T-helper 2 cell treated with Interferon-gamma antibody and Interleukin-4, amounts not matched to agents 5 μg/mL and 100 μg/mL, for 36 hours (primary cell): ENCODE measurements at regions not wholly inside any gene's neighbourhood (a gene's known extent, or its start where the extent isn't known, plus 50 kb on each side); places are given as distances from the start of the nearest gene placed in this dataset.
"Not testable (repeated sequence)": the region's sequence is repeated elsewhere in the genome, so short reads cannot be mapped to it uniquely, and the experiment has no call there.

Experiments used
- DNase-seq: peaks from one replicate; pipeline ENCODE4 v3.0.0; 2021; ENCODE audit warnings: low spot score
- H3K27ac Mint-ChIP-seq: one replicate; pipeline ENCODE4 v1.8.0; 2021; ENCODE audit warnings: mild to moderate bottlenecking, mixed read lengths
- H3K27me3 Mint-ChIP-seq: one replicate; pipeline ENCODE4 v1.8.0; 2021; ENCODE audit warnings: low read depth, mixed read lengths
- H3K36me3 Mint-ChIP-seq: one replicate; pipeline ENCODE4 v1.8.0; 2021; ENCODE audit warnings: low read depth, mixed read lengths
- H3K4me1 Mint-ChIP-seq: one replicate; pipeline ENCODE4 v1.8.0; 2021; ENCODE audit warnings: low read depth, mixed read lengths
- H3K4me3 Mint-ChIP-seq: one replicate; pipeline ENCODE4 v1.8.0; 2022; ENCODE audit warnings: mild to moderate bottlenecking, moderate library complexity, mixed read lengths
- H3K9me3 Mint-ChIP-seq: one replicate; pipeline ENCODE4 v1.8.0; 2021; ENCODE audit warnings: mixed read lengths

- H3K36me3 Mint-ChIP-seq: no peaks in the 10 kb centered on the region
- no peak overlapping the region for H3K27ac Mint-ChIP-seq
- H3K9me3 Mint-ChIP-seq: peaks cover 13% of the 10 kb centered on the region
- H3K4me3 Mint-ChIP-seq: no peak overlapping the region
- H3K4me1 Mint-ChIP-seq: no peaks in the 10 kb centered on the region
- peaks cover 6% of the 10 kb centered on the region for H3K27me3 Mint-ChIP-seq
- DNase-seq: no peak
Observed at GRCh38 chr3:18195836-18196235, 229.3 kb downstream of the SATB1 start.

DNA sequence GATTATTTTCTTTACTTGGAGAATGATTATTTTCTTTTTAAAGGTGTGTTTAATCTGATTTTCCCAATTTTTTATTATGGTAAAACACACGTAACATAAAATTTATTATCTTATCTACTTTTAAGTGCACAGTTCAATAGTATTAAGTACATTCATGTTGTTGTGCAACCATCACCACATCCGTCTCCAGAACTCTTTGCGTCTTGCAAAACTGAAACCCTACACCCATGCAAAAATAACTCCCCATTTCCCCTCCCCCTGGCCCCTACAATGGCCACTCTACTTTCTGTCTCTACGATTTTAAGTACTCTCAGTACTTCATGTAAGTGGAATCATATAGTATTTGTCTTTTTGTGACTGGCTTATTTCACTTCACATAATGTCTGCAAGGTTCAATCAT, 230.7 kb downstream of the SATB1 start:
- DNase-seq: no peak
- no peak overlapping the region for H3K27ac Mint-ChIP-seq
- H3K36me3 Mint-ChIP-seq: no peaks in the 10 kb centered on the region
- H3K4me1 Mint-ChIP-seq: no peaks in the 10 kb centered on the region
- peaks cover 7% of the 10 kb centered on the region for H3K27me3 Mint-ChIP-seq
- no peak overlapping the region for H3K4me3 Mint-ChIP-seq
- peaks cover 9% of the 10 kb centered on the region for H3K9me3 Mint-ChIP-seq

GRCh38 chr3:18190646-18191045, 234.5 kb downstream of the SATB1 start:
- no peak for DNase-seq

GRCh38 chr3:18189282-18190050, 235.7 kb downstream of the SATB1 start:
- Mint-ChIP-seq H3K9me3 (no peaks in the 10 kb centered on the region), H3K27ac (no peak overlapping the region), H3K36me3 (no peaks in the 10 kb centered on the region), H3K4me3 (no peak overlapping the region), H3K27me3 (peaks cover 9% of the 10 kb centered on the region), H3K4me1 (no peaks in the 10 kb centered on the region)
- no peak for DNase-seq

More at GRCh38 chr3:18190646-18191045, 234.5 kb downstream of the SATB1 start:
- H3K9me3 Mint-ChIP-seq: no peaks in the 10 kb centered on the region
- no peak overlapping the region for H3K4me3 Mint-ChIP-seq
- peaks cover 9% of the 10 kb centered on the region for H3K27me3 Mint-ChIP-seq
- H3K27ac Mint-ChIP-seq: no peak overlapping the region
- H3K4me1 Mint-ChIP-seq: no peaks in the 10 kb centered on the region
- H3K36me3 Mint-ChIP-seq: no peaks in the 10 kb centered on the region

DNA sequence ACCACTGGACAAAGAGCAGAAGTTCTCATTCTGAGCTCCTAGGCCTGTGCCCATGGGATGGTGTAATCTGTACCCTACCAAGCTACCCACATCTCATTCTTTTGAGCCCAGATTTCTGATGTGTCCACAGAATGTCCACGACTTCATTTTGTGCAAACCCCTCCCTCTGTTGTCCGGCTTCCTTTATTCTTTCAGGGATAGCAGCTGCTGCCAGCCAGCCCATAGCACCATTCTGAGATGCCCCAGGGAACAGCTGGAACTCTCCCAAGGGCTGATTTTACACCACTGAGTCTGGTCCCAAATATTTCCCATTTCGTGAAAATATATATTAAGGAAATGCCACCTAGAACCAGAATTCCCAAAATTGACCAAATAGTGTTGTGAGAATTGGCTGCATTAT, 236.6 kb downstream of the SATB1 start:
- no peaks in the 10 kb centered on the region for H3K4me1 Mint-ChIP-seq
- no peak overlapping the region for H3K27ac Mint-ChIP-seq
- peaks cover 9% of the 10 kb centered on the region for H3K27me3 Mint-ChIP-seq
- H3K36me3 Mint-ChIP-seq: no peaks in the 10 kb centered on the region
- DNase-seq: no peak
- H3K9me3 Mint-ChIP-seq: no peaks in the 10 kb centered on the region
- no peak overlapping the region for H3K4me3 Mint-ChIP-seq

DNA sequence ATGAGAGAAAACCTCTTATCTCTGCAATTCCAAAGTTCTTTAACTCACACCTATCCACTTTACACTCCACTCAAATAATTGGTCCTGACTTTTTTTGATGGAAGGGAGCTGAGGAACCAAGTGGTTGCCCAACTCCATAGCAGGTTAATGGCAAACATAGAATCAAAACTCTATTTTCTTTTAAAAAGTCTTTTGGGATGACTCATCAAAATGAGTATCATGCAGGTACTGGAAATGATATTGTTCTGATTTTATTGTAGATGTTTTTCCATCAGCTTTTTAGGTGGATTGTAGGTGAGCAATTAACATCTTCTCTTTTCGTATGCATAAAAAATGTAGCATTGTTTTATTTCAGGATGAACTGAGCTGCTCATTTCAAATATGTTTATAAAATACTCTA, 239.5 kb downstream of the SATB1 start:
- Mint-ChIP-seq H3K36me3 (no peaks in the 10 kb centered on the region), H3K27ac (no peak overlapping the region), H3K4me3 (no peak overlapping the region), H3K9me3 (no peaks in the 10 kb centered on the region), H3K4me1 (no peaks in the 10 kb centered on the region), H3K27me3 (peaks cover 3% of the 10 kb centered on the region)
- no peak for DNase-seq

- H3K27ac Mint-ChIP-seq, H3K4me1 Mint-ChIP-seq, H3K9me3 Mint-ChIP-seq, H3K36me3 Mint-ChIP-seq, H3K27me3 Mint-ChIP-seq, DNase-seq, H3K4me3 Mint-ChIP-seq: not testable (repeated sequence)
Observed at GRCh38 chr3:18182923-18183322, 242.2 kb downstream of the SATB1 start.

DNA sequence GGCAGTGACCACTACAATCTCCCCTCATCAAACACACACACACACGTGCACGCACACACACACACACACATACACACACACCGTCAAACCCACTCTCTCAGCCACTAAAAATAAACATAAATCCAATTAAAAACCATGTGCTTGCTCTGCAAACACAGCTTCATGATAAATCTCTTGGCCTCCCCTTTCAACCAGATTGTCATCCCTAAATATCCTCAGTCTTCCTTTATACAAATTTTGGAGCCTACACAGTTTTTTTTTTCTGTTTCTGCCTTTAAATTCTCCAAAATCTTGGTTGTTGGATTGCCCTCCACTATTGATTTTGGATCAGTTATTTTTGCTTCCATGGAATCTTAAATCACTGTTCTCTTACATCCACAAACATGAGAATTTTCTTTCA, 245.6 kb downstream of the SATB1 start:
- no peaks in the 10 kb centered on the region for H3K9me3 Mint-ChIP-seq
- H3K4me3 Mint-ChIP-seq: no peak overlapping the region
- no peaks in the 10 kb centered on the region for H3K27me3 Mint-ChIP-seq
- no peaks in the 10 kb centered on the region for H3K4me1 Mint-ChIP-seq
- DNase-seq: no peak
- H3K27ac Mint-ChIP-seq: no peak overlapping the region
- no peaks in the 10 kb centered on the region for H3K36me3 Mint-ChIP-seq

DNA sequence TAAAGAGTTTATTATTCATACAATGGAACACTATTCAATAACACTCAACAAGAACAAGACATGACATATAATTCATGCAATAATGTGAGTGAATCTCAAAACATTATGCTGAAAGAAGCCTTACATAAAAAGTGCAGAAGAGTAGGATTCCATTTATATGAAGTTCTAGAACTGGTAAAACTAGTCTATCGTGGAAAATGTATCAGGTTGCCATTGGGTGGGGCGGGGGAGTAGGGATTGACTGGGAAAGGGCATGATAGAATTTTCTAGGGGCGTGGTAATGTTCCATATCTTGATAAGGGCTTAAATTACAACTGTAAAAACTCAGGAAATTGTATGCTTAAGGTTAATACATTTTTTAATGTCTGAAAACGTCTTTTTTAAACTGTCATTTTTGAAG, 247.9 kb downstream of the SATB1 start:
- Mint-ChIP-seq H3K36me3 (no peaks in the 10 kb centered on the region), H3K4me3 (no peak overlapping the region), H3K27me3 (no peaks in the 10 kb centered on the region), H3K4me1 (no peaks in the 10 kb centered on the region), H3K27ac (no peak overlapping the region), H3K9me3 (no peaks in the 10 kb centered on the region)
- no peak for DNase-seq

DNA sequence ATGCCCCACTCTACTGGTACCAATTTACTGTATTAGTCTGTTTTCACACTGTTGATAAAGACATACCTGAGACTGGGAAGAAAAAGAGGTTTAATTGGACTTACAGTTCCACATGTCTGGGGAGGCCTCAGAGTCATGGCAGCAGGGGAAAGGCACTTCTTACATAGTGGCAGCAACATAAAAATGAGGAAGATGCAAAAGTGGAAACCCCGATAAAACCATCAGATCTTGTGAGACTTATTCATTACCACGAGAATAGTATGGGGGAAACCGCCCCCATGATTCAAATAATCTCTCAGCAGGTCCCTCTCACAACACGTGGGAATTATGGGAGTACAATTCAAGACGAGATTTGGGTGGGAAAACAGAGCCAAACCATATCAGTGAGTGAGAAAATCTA, 251.2 kb downstream of the SATB1 start:
- not testable (repeated sequence) for H3K27me3 Mint-ChIP-seq, H3K27ac Mint-ChIP-seq, DNase-seq, H3K9me3 Mint-ChIP-seq, H3K36me3 Mint-ChIP-seq, H3K4me1 Mint-ChIP-seq, H3K4me3 Mint-ChIP-seq

DNA sequence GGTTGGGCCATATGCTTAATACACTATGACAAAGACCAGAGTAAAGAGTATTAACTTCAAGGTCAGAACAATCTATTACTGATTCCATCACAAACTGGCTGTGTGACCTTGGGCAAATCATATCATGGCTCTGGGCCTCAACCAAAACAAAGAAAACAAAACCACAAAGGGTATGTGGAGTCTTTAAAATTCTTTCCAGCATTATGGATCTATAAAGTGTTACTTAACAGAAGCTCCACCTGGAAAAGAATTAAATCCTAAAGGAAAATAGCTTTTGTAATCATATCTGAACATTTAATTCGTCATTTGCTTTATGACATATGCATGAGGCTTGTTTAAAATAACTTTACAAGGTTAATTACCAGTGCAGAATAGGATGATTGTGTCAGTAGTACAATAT, 265.5 kb downstream of the SATB1 start:
- Mint-ChIP-seq H3K4me3 (no peak overlapping the region), H3K36me3 (no peaks in the 10 kb centered on the region), H3K27me3 (peaks cover 10% of the 10 kb centered on the region), H3K9me3 (no peaks in the 10 kb centered on the region), H3K27ac (no peak overlapping the region), H3K4me1 (no peaks in the 10 kb centered on the region)
- DNase-seq: no peak

DNA sequence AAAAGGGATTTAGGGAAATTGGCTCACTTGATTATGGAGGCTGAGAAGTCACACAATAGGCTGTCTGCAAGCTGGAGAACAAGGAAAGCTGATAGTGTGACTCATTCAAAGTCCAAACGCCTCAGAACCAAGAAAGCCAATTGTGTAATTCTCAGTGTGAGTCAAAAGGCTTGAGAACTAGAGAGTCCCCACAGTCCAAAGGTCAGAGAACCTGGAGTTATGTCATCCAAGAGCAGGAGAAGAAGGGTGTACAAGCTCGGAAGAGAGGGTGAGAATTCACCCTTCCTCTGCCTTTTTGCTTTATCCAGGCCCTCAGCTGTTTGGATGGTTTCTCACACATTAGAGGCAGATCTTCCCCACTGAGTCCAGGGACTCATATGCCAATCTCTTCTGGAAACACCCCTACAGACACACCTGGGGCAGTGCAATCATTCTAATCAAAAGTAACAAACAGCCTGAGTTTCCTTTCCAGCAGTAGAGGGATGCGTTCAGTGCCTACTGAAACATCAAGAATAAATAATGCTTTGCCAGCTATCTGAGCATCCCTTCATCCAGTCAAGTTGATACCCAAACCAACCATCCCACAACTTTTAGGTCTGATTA, 271.5 kb downstream of the SATB1 start:
- Mint-ChIP-seq H3K27ac (no peak overlapping the region), H3K36me3 (no peaks in the 10 kb centered on the region), H3K4me3 (no peak overlapping the region), H3K27me3 (peaks cover 6% of the 10 kb centered on the region), H3K9me3 (no peaks in the 10 kb centered on the region), H3K4me1 (no peaks in the 10 kb centered on the region)
- DNase-seq: no peak

DNA sequence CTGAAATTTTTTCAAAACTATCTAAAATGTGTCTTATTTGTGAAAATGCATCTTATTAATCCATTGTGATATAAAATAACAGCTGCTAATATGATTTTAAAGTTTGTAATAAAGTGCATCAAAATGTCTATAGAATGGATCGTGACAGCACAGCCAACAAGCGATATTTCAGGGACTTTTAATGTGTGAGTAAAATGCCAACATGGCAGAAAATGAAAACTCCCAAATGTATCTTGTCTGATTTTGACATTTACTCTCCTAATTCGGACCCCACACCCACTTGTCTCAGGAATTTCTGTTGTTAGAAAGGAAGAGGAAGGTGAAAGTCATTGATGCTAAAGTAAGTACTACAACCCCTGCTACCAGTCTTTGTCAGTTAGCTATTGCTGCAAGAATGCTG, 273.9 kb downstream of the SATB1 start:
- DNase-seq: no peak
- no peaks in the 10 kb centered on the region for H3K36me3 Mint-ChIP-seq
- H3K27me3 Mint-ChIP-seq: peaks cover 6% of the 10 kb centered on the region
- no peak overlapping the region for H3K27ac Mint-ChIP-seq
- H3K9me3 Mint-ChIP-seq: no peaks in the 10 kb centered on the region
- no peaks in the 10 kb centered on the region for H3K4me1 Mint-ChIP-seq
- H3K4me3 Mint-ChIP-seq: no peak overlapping the region

GRCh38 chr3:18149935-18150334, 275.2 kb downstream of the SATB1 start:
- Mint-ChIP-seq H3K4me3 (no peak overlapping the region), H3K4me1 (no peaks in the 10 kb centered on the region), H3K36me3 (no peaks in the 10 kb centered on the region), H3K27ac (no peak overlapping the region), H3K9me3 (no peaks in the 10 kb centered on the region), H3K27me3 (peaks cover 6% of the 10 kb centered on the region)
- DNase-seq: no peak

GRCh38 chr3:18149386-18149785, 275.8 kb downstream of the SATB1 start:
- H3K27ac Mint-ChIP-seq: no peak overlapping the region
- no peaks in the 10 kb centered on the region for H3K4me1 Mint-ChIP-seq
- no peak for DNase-seq
- H3K27me3 Mint-ChIP-seq: peaks cover 6% of the 10 kb centered on the region
- H3K36me3 Mint-ChIP-seq: no peaks in the 10 kb centered on the region
- H3K4me3 Mint-ChIP-seq: no peak overlapping the region
- H3K9me3 Mint-ChIP-seq: no peaks in the 10 kb centered on the region
